GM23338 (cell line): ENCODE measurements at regions not wholly inside any gene's neighbourhood (a gene's known extent, or its start where the extent isn't known, plus 50 kb on each side); places are given as distances from the start of the nearest gene placed in this dataset.

ENCODE experiments used
- ATAC-seq: fragments of 200-7000 bp; cut with Tn5 transposase; 3 replicates; pipeline ENCODE4 v1.9.1; 2020
- DNase-seq: peaks from one replicate; pipeline ENCODE4 v3.0.0-alpha.2; 2015; ENCODE audit warnings: low spot score
- H2AFZ ChIP-seq: fragments of 200-600 bp; sonication (generic); 2 replicates; pipeline ENCODE4 v1.8.0; 2016; ENCODE audit warnings: antibody characterized with exemption, mild to moderate bottlenecking, moderate library complexity
- H3F3A ChIP-seq: fragments of 200-600 bp; sonication (generic); replicated peaks from 2 replicates; pipeline ENCODE4 v1.8.0; 2017; ENCODE audit warnings: antibody characterized with exemption, mixed run types, low read depth
- H3K27ac ChIP-seq: fragments of 200-600 bp; sonication (generic); 2 replicates; pipeline ENCODE4 v1.6.1; 2016; ENCODE audit warnings: low read depth
- H3K27me3 ChIP-seq: fragments of 200-600 bp; sonication (generic); 2 replicates; pipeline ENCODE4 v1.8.0; 2016; ENCODE audit warnings: mild to moderate bottlenecking, mixed run types, moderate library complexity; ENCODE audit not compliant: insufficient read depth
- H3K36me3 ChIP-seq: fragments of 200-600 bp; sonication (generic); 2 replicates; pipeline ENCODE4 v1.8.0; 2016; ENCODE audit warnings: mild to moderate bottlenecking; ENCODE audit not compliant: insufficient read depth
- H3K4me1 ChIP-seq: fragments of 200-600 bp; sonication (generic); 2 replicates; pipeline ENCODE4 v1.8.0; 2016; ENCODE audit warnings: mild to moderate bottlenecking, moderate library complexity; ENCODE audit not compliant: insufficient read depth
- H3K4me2 ChIP-seq: fragments of 200-600 bp; sonication (generic); 2 replicates; pipeline ENCODE4 v1.7.1; 2017; ENCODE audit warnings: mixed run types
- H3K4me3 ChIP-seq: fragments of 200-600 bp; sonication (generic); 2 replicates; pipeline ENCODE4 v1.6.1; 2016; ENCODE audit warnings: mixed run types
- H3K79me2 ChIP-seq: fragments of 200-600 bp; sonication (generic); replicated peaks from 2 replicates; pipeline ENCODE4 v1.8.0; 2017; ENCODE audit warnings: mild to moderate bottlenecking; ENCODE audit not compliant: insufficient read depth
- H3K9me2 ChIP-seq: fragments of 200-600 bp; sonication (generic); 2 replicates; pipeline ENCODE4 v1.8.0; 2017; ENCODE audit not compliant: insufficient read depth
- H4K20me1 ChIP-seq: fragments of 200-600 bp; sonication (generic); replicated peaks from 2 replicates; pipeline ENCODE4 v1.8.0; 2017; ENCODE audit warnings: mild to moderate bottlenecking; ENCODE audit not compliant: insufficient read depth
- H3K27ac Mint-ChIP-seq: 2 replicates; pipeline ENCODE4 v1.8.0; 2020; ENCODE audit warnings: inconsistent platforms, mild to moderate bottlenecking, moderate library complexity, mixed read lengths
- H3K27me3 Mint-ChIP-seq: 3 replicates; pipeline ENCODE4 v1.8.0; 2022; ENCODE audit warnings: low read depth, mild to moderate bottlenecking, moderate library complexity, mixed read lengths, inconsistent platforms; ENCODE audit not compliant: insufficient read depth, poor library complexity
- H3K36me3 Mint-ChIP-seq: 3 replicates; pipeline ENCODE4 v1.8.0; 2021; ENCODE audit warnings: low read depth, mild to moderate bottlenecking, inconsistent platforms, moderate library complexity, mixed read lengths
- H3K4me1 Mint-ChIP-seq: 3 replicates; pipeline ENCODE4 v1.8.0; 2020; ENCODE audit warnings: mild to moderate bottlenecking, inconsistent platforms, mixed read lengths
- H3K4me3 Mint-ChIP-seq: 3 replicates; pipeline ENCODE4 v1.8.0; 2021; ENCODE audit warnings: moderate library complexity, mild to moderate bottlenecking, inconsistent platforms, mixed read lengths
- H3K9me3 Mint-ChIP-seq: 3 replicates; pipeline ENCODE4 v1.8.0; 2020; ENCODE audit warnings: moderate library complexity, mild to moderate bottlenecking, inconsistent platforms, mixed read lengths
- ETS1 ChIP-seq: IDR thresholded peaks from 2 replicates; pipeline ENCODE4 v1.6.1; 2016; ENCODE audit warnings: antibody characterized with exemption
- EZH2 ChIP-seq: fragments of 200-600 bp; sonication (generic); IDR thresholded peaks from one replicate; pipeline ENCODE4 v1.8.0; 2017; ENCODE audit warnings: antibody characterized with exemption, mild to moderate bottlenecking, low read depth; ENCODE audit not compliant: unreplicated experiment
- EZH2phosphoT487 ChIP-seq: fragments of 200-600 bp; sonication (generic); IDR thresholded peaks from one replicate; pipeline ENCODE4 v1.8.1; 2018; ENCODE audit warnings: antibody characterized with exemption; ENCODE audit not compliant: unreplicated experiment
- JUNB ChIP-seq: IDR thresholded peaks from one replicate; pipeline ENCODE4 v1.6.1; 2016; ENCODE audit warnings: antibody characterized with exemption; ENCODE audit not compliant: unreplicated experiment
- NANOG ChIP-seq: IDR thresholded peaks from 2 replicates; pipeline ENCODE4 v1.6.1; 2016; ENCODE audit warnings: antibody characterized with exemption, borderline replicate concordance
- POLR2AphosphoS5 ChIP-seq: IDR thresholded peaks from 2 replicates; pipeline ENCODE4 v1.6.1; 2016; ENCODE audit warnings: antibody characterized with exemption, low read depth
- STAT1 ChIP-seq: IDR thresholded peaks from one replicate; pipeline ENCODE4 v1.6.1; 2016; ENCODE audit warnings: antibody characterized with exemption; ENCODE audit not compliant: unreplicated experiment
- ZNF114 ChIP-seq: fragments of 250-450 bp; sonication (Bioruptor Pico); IDR thresholded peaks from 2 replicates; pipeline ENCODE4 v1.5.0; 2020; ENCODE audit warnings: mild to moderate bottlenecking, moderate library complexity
- TF ChIP-seq, protein P1 (sequence below), 2 experiments: fragments of 200-600 bp in 1 of 2; sonication (generic) in 1 of 2; conservative IDR thresholded peaks; 2 replicates each; pipeline versions ENCODE4 v1.5.1 to v1.6.1; 2016 to 2017; ENCODE audit warnings: antibody characterized with exemption in 2 of 2, low read depth in 2 of 2, mild to moderate bottlenecking in 2 of 2, moderate library complexity in 1 of 2
- TF ChIP-seq, protein P2 (sequence below): IDR thresholded peaks from one replicate; pipeline ENCODE4 v1.6.1; 2018; ENCODE audit warnings: antibody characterized with exemption; ENCODE audit not compliant: unreplicated experiment

DNA sequence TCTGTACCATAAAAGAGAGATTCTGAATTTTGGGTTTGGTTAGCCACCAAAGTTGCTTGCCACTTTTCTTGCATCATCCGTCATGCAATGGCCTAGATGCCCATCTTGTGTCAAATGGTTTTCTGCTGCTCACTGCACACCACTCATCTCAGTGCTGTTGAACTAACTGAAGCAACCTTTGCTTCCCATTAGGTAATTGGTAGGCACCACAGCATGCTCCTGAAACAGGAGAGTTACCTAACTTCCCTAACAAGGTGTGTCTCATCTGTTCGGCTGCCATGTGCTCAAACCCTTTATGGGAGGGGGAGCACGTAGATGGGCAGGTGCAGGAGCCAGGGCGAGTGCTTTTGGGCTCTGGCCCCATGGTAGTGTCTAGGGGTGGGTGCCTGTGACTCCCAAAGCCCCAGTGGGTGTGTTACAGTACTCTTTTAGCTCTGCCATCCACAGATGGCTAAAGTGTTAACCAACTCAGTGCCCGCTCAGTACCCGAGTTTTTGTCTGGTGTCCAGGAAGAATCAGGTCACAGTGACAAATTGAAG, 147.4 kb upstream of the SPACA1 start:
- H3K9me3 Mint-ChIP-seq, result no peaks in the 10 kb centered on the region
- TF ChIP-seq NANOG, result no peak
- TF ChIP-seq, protein P1, sequence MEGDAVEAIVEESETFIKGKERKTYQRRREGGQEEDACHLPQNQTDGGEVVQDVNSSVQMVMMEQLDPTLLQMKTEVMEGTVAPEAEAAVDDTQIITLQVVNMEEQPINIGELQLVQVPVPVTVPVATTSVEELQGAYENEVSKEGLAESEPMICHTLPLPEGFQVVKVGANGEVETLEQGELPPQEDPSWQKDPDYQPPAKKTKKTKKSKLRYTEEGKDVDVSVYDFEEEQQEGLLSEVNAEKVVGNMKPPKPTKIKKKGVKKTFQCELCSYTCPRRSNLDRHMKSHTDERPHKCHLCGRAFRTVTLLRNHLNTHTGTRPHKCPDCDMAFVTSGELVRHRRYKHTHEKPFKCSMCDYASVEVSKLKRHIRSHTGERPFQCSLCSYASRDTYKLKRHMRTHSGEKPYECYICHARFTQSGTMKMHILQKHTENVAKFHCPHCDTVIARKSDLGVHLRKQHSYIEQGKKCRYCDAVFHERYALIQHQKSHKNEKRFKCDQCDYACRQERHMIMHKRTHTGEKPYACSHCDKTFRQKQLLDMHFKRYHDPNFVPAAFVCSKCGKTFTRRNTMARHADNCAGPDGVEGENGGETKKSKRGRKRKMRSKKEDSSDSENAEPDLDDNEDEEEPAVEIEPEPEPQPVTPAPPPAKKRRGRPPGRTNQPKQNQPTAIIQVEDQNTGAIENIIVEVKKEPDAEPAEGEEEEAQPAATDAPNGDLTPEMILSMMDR (conservative IDR thresholded peaks at IDR 0.05; ENCODE audit: low read depth in 2 of 2), result no peak
- Histone ChIP-seq H3K27ac (no peak overlapping the region), H3K36me3 (no peaks in the 10 kb centered on the region), H3F3A (no peaks in the 10 kb centered on the region), H3K27me3 (no peaks in the 10 kb centered on the region), H2AFZ (no peak overlapping the region), H3K9me2 (no peaks in the 10 kb centered on the region), H3K79me2 (no peaks in the 10 kb centered on the region), H3K4me2 (no peak overlapping the region), H4K20me1 (no peaks in the 10 kb centered on the region), H3K4me1 (peaks cover 25% of the 10 kb centered on the region), H3K4me3 (no peak overlapping the region)
- H3K4me3 Mint-ChIP-seq, result no peak overlapping the region
- no peaks in the 10 kb centered on the region for H3K36me3 Mint-ChIP-seq
- no peaks in the 10 kb centered on the region for H3K27me3 Mint-ChIP-seq
- H3K27ac Mint-ChIP-seq, result no peak overlapping the region
- DNase-seq (no peak), ATAC-seq (no peak)
- H3K4me1 Mint-ChIP-seq, result peaks cover 44% of the 10 kb centered on the region

DNA sequence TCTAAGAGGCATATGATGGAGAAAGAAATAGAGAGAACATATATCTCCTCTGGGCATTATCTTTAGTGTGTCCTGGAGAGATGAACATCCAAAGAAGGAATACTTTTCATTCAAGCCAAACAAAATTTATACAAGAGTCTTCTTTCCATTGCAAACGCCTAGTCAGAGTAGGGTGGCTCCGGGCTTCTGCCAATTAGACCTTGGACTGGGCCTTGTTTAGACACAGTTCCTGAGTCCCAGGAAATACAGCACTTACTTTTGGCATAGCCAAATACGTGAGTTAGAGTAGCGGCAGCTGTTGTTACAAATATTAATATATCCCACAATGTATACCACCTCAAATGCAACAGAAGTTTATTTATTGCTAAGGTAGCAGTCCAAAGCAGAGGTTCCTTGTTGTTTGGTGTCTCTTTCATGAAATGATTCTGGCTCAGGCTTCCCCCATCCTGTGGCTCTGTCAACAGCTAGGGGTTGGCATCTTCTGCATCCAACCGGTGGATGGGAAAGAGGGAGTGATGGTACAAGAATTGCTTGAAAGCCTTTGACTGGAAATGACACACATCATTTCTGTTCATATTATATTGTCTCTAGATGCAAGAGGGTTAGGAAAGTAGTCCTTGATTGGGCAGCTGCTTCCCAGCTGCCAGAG, 148.0 kb upstream of the SPACA1 start:
- ATAC-seq, result no peak
- DNase-seq, result no peak
- H3K36me3 Mint-ChIP-seq, result no peaks in the 10 kb centered on the region
- Histone ChIP-seq H3K9me2 (no peaks in the 10 kb centered on the region), H2AFZ (no peak overlapping the region), H3K4me3 (no peak overlapping the region), H4K20me1 (no peaks in the 10 kb centered on the region), H3K27me3 (no peaks in the 10 kb centered on the region), H3K4me2 (no peak overlapping the region), H3F3A (no peaks in the 10 kb centered on the region), H3K4me1 (peaks cover 18% of the 10 kb centered on the region), H3K79me2 (no peaks in the 10 kb centered on the region), H3K27ac (no peak overlapping the region), H3K36me3 (no peaks in the 10 kb centered on the region)
- H3K27me3 Mint-ChIP-seq, result no peaks in the 10 kb centered on the region
- peaks cover 39% of the 10 kb centered on the region for H3K4me1 Mint-ChIP-seq
- no peak overlapping the region for H3K4me3 Mint-ChIP-seq
- no peaks in the 10 kb centered on the region for H3K9me3 Mint-ChIP-seq
- H3K27ac Mint-ChIP-seq, result no peak overlapping the region
- TF ChIP-seq, protein P2, sequence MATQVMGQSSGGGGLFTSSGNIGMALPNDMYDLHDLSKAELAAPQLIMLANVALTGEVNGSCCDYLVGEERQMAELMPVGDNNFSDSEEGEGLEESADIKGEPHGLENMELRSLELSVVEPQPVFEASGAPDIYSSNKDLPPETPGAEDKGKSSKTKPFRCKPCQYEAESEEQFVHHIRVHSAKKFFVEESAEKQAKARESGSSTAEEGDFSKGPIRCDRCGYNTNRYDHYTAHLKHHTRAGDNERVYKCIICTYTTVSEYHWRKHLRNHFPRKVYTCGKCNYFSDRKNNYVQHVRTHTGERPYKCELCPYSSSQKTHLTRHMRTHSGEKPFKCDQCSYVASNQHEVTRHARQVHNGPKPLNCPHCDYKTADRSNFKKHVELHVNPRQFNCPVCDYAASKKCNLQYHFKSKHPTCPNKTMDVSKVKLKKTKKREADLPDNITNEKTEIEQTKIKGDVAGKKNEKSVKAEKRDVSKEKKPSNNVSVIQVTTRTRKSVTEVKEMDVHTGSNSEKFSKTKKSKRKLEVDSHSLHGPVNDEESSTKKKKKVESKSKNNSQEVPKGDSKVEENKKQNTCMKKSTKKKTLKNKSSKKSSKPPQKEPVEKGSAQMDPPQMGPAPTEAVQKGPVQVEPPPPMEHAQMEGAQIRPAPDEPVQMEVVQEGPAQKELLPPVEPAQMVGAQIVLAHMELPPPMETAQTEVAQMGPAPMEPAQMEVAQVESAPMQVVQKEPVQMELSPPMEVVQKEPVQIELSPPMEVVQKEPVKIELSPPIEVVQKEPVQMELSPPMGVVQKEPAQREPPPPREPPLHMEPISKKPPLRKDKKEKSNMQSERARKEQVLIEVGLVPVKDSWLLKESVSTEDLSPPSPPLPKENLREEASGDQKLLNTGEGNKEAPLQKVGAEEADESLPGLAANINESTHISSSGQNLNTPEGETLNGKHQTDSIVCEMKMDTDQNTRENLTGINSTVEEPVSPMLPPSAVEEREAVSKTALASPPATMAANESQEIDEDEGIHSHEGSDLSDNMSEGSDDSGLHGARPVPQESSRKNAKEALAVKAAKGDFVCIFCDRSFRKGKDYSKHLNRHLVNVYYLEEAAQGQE, result no peak
- TF ChIP-seq STAT1, result no peak
- TF ChIP-seq POLR2AphosphoS5, result no peak
- no peak for TF ChIP-seq JUNB
- TF ChIP-seq EZH2, result no peak
- TF ChIP-seq ETS1, result no peak
- TF ChIP-seq ZNF114 (CRISPR knock-in tag), result no peak
- TF ChIP-seq, protein P1 (conservative IDR thresholded peaks at IDR 0.05; ENCODE audit: low read depth in 2 of 2), result no peak
- no peak for TF ChIP-seq EZH2phosphoT487
